ENCODE measurements at regions not wholly inside any gene's neighbourhood (a gene's known extent, or its start where the extent isn't known, plus 50 kb on each side); places are given as distances from the start of the nearest gene placed in this dataset.
A peak's percentile ranks its signal among the peaks of the same experiment; 100 is the strongest.

DNA sequence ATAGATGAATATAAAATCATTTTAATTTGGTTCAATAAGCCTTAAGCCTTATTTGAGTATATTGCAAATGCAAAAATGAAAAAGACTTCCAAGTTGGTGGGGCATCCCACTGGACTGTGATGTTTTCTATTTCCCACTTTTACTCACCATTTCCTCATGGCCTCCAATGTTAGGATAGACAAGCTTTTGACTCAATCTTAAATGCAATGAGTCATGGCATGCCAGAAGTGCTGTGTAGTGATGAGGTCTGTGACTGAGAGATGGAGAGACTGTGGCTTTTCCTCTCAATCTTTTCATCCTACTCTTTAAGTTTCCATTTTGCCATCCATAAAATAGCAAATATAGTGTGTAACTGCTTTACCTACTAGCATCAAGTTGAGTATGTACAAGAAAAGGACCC, 1401.2 kb upstream of the CELF4 start:
- no peak for DNase-seq

DNA sequence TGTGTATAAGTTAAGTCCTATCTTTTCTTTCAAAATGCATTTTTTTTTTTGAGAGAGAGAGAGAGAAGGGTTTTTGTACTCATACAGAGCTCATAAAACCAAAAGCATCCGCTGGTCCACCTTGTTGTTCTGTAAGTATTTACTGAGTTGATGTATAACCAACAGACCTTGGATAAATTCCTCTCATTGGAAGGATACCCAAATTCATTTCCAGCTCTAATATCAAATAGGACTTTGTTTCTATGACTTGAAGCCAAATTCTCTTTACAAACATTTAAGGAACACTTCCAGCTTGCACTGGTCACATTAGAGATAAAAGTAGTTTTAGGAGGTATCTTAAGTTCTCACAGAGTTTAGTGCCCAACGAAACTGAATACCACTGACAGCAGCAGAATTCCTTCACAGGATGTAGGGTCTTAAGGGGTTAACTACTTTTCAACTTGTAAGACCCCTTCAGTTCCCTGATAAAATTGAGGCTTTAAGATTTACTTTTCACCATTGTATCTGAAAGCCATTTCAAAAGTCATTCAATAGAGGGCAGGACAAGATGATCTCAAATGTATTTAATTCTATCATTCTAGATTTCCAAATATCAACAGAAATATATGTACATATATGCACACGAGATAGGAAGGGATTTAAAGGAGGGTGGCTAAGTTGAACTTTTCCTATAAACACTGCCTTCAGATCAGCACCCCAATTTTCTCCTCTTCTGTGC, 1398.5 kb upstream of the CELF4 start:
- no peak for DNase-seq

DNA sequence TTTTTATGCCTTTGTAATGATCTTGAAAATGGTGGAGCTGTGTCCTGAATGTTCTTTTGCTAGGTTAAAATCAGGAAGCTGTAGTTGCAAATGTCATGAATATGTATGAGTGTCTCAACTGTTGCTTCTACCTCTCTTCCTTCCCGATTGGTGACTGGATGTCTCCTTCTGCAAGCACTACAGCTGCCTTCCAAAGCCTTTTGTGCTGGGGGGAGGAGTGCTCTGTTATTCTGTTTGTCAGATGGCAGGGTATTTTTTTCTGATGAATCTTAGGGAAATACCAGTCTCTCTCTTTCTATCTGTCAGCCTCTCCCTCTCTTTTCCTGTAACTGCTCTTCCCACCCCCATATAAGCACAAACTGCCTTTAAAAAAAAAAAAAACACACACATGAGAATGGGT, 1396.3 kb upstream of the CELF4 start:
- DNase-seq, result no peak

DNA sequence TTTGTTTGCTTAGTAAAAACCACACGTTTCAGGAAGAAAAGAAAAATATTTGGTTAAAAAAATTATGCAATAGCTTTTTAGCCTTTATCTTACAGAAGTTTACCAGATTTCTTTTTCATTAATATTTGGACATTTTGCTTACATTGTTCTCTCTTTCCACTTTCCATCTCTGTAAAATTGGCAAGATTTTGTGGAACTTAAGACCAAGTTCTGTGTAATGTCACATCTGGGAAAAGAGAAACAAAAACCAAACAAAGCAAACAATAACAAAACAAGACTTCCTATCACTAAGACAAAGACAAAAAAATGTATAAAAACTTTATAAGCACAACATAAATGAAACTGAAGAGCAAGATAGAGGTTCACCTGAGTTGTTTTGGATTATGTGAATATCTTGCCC, 1392.1 kb upstream of the CELF4 start:
- no peak for DNase-seq

GRCh38 chr18:38956068-38956467, 1390.5 kb upstream of the CELF4 start:
- no peak for DNase-seq

DNA sequence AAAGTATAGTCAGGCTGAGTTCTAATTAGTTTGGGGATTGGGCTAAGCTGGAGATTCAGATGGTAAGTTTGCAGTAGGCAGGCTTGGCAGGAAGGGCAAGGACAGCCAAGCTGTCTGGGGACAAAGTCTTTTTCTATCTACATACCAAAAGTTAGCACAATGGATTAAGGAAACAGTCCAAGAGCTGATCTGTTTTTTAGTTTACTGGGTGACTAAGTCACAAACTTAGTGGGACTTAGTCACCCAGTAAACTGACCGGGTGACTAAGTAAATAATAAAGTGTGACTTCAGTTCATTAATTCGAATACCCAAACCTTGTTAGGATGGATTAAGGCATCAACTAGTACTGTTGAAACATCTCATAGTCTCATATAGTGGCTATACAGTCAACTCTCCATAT, 1386.0 kb upstream of the CELF4 start:
- DNase-seq, result no peak

- no peak for DNase-seq
These were observed 1382.8 kb upstream of the CELF4 start for GRCh38 chr18:38948436-38948835.

DNA sequence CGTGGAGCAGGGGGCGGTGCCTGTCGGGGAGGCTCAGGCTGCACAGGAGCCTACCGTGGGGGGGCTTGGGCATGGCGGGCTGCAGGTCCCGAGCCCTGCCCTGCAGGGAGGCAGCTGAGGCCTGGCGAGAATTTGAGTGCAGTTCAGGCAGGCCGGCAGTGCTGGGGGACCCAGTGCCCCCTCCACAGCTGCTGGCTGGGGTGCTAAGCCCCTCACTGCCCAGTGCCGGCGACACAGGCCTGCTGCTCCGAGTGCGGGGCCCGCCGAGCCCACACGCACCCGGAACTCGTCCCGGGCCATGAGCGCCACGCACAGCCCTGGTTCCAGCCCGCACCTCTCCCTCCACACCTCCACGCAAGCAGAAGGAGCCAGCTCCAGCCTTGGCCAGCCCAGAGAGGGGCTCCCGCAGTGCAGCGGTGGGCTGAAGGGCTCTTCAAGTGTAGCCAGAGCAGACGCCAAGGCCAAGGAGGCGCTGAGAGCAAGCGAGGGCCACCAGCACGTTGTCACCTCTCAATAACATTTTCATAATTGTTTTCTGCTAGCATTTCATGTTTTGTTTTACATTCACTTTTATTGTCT, 1378.9 kb upstream of the CELF4 start:
- DNase-seq, result no peak

- no peak for DNase-seq
These were observed 1376.3 kb upstream of the CELF4 start for GRCh38 chr18:38941711-38942561.

- DNase-seq, result peak; percentile 80
These were observed 1375.4 kb upstream of the CELF4 start for GRCh38 chr18:38940863-38941531.

GRCh38 chr18:38940475-38940862, 1374.9 kb upstream of the CELF4 start:
- DNase-seq, result no peak

GRCh38 chr18:38933910-38934510, 1368.4 kb upstream of the CELF4 start:
- DNase-seq, result no peak

DNA sequence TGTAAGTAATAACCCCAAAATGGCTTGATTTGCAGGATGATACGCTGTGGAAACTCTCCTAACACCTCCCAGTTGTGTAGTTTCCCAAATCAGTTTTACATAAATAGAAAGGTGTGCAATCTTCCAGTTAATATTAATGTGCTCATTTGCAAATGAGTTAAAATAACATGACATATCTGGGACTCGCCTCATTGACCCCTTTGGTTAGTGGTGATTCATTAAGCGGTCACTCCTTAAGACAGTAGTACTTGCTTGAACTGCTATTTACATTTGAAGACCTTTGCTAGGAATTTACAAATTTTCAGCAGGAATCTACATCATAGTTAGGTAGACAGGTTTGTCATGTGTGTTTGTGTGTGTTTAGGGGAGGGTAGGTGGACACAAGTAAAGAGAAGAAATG, 1367.7 kb upstream of the CELF4 start:
- no peak for DNase-seq

DNA sequence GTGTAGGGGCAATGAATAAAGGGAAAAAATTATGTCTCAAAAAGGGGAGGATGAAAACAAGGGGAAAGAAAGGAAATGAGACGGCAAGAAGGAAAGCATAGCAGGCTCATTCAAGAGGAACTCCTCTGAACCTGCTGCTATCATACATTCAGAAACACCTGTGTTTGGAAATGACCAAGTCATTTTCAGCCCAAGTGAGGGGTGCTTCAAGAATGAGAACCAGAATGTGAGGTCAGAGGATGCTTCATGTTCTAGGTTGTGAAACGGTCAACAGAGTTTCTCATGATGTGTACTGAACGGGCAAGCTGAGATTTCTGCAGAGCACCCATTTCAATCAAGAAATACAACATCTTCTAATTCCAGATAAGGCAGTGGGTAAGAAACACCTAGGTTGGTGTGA, 1367.2 kb upstream of the CELF4 start:
- no peak for DNase-seq

GRCh38 chr18:38931754-38932050, 1366.1 kb upstream of the CELF4 start:
- no peak for DNase-seq

- DNase-seq, result no peak
These were observed 1365.5 kb upstream of the CELF4 start for GRCh38 chr18:38930881-38931753.

DNA sequence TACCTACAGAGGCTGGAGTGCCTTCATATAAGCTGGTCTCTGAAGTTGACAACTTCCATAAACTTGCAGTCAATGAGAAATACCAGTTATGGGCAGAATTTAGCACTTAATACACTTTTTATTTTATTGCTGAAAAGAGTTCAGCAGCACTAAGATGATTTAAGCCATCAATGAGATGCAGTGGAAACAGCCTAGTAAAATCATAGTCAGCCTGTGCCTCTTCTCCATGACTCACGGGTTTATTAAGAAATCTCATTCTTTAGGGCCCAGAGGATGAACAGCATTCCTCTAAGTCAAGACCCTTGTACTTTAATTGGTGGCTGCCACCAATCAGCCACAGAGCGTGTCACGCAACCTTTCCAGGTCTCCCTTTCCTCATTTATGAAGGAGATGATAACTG, 1357.9 kb upstream of the CELF4 start:
- no peak for DNase-seq

DNA sequence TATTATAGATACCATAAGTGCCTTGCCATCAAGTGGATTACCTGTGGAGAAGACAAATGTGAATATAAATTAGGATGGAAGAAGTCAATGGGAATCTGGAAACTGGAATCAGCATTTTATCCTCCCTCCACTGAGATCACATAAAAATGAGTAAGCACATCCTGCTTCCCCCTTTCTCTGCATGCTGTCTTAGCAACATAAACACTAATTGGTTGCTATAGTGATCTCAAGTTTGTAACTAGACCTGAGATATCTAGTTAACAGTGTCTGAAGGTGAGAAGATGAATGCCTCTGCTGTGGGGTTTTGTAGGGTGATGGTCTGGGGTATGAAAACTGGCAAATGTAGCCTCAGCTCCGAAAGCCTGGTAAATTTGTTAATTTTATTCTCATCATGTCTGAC, 1357.5 kb upstream of the CELF4 start:
- DNase-seq, result no peak

GRCh38 chr18:38909972-38910371, 1344.4 kb upstream of the CELF4 start:
- no peak for DNase-seq

GRCh38 chr18:38902796-38903195, 1337.2 kb upstream of the CELF4 start:
- DNase-seq, result no peak

- DNase-seq, result no peak
These were observed 1334.8 kb upstream of the CELF4 start for GRCh38 chr18:38900445-38900844.

DNA sequence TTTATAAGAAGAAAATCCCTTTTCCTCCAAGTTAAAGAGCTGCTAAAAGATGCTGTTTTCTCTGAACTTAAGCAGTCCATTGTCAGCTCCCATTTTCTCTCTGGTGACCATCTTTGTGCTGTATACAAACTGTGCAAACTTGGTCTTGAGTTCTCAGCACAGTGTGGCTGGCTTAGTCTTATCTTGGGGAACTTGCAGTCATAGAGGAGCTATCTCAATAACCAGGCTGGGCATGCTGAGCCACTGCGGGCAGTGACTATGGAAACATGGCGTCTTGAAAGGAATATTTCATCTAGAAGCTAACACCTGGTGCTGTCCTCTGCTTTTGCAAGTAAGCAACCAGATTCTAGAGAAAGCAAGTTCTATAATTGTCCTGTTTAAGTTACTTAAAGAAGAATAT, 1334.4 kb upstream of the CELF4 start:
- no peak for DNase-seq

Measured in central memory CD4-positive, alpha-beta T cell (primary cell).